ENCODE measurements at regions not wholly inside any gene's neighbourhood (a gene's known extent, or its start where the extent isn't known, plus 50 kb on each side); places are given as distances from the start of the nearest gene placed in this dataset.

DNA sequence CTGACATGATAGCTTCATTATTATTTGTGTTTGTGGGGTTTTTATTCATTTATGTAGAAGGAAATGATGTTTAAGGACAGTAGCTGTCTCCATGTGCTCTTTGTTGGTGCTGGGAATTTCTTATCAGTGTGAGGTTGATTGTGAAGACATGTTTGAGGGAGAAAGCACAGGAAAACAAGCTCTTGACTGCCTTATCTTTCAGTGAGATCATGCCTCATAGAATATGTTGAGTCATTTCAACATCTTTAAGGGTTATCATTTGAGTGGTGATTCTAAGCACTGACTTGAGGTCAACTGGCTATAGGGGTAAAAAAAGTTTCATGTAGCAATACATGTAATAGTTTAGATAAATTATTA lies 405.1 kb upstream of the ADAMTS5 start:
- CTCF ChIA-PET: interaction anchor here (0.7 to 1.2 kb wide), 2 partner anchors 487 to 1374 kb away, joined by 3 read pairs; no protein-coding TSS in a partner anchor
- no peak for DNase-seq (ENCODE audit: low read depth, low spot score)

GRCh38 chr21:27371115-27371974 lies 404.5 kb upstream of the ADAMTS5 start:
- Histone ChIP-seq H3K4me3 (ENCODE audit: low read depth, low read length) (no peak overlapping the region), H3K27me3 (ENCODE audit: control insufficient read depth, insufficient read depth, low read length) (no peaks in the 10 kb centered on the region), H3K9me3 (ENCODE audit: control insufficient read depth, insufficient read depth, low read length) (no peaks in the 10 kb centered on the region), H3K27ac (ENCODE audit: low read depth, low read length) (no peak overlapping the region)
- DNase-seq (ENCODE audit: low read depth, low spot score): no peak
- ChIA-PET CTCF (interaction anchor here (0.7 to 1.2 kb wide), 2 partner anchors 486 to 1375 kb away, joined by 3 read pairs; no protein-coding TSS in a partner anchor), POLR2A (no interaction called here)
- TF ChIP-seq CTCF (IDR thresholded peaks at IDR 0.05; ENCODE audit: low read depth, low read length): no peak

More for the DNA sequence above, 405.1 kb upstream of the ADAMTS5 start:
- H3K9me3 ChIP-seq (ENCODE audit: control insufficient read depth, insufficient read depth, low read length): no peaks in the 10 kb centered on the region
- H3K27me3 ChIP-seq (ENCODE audit: control insufficient read depth, insufficient read depth, low read length): no peaks in the 10 kb centered on the region
- H3K27ac ChIP-seq (ENCODE audit: low read depth, low read length): no peak overlapping the region
- no peak overlapping the region for H3K4me3 ChIP-seq (ENCODE audit: low read depth, low read length)
- no peak for TF ChIP-seq CTCF (IDR thresholded peaks at IDR 0.05; ENCODE audit: low read depth, low read length)
- POLR2A ChIA-PET: no interaction called here

- Histone ChIP-seq H3K27me3 (ENCODE audit: control insufficient read depth, insufficient read depth, low read length) (no peaks in the 10 kb centered on the region), H3K9me3 (ENCODE audit: control insufficient read depth, insufficient read depth, low read length) (no peaks in the 10 kb centered on the region), H3K27ac (ENCODE audit: low read depth, low read length) (no peak overlapping the region), H3K4me3 (ENCODE audit: low read depth, low read length) (no peak overlapping the region)
- ChIA-PET CTCF (interaction anchor here (1.0 kb wide), 1 partner anchor 330 kb away, joined by 3 read pairs; no protein-coding TSS in a partner anchor), POLR2A (no interaction called here)
- TF ChIP-seq CTCF (IDR thresholded peaks at IDR 0.05; ENCODE audit: low read depth, low read length): no peak
- no peak for DNase-seq (ENCODE audit: low read depth, low spot score)
Measured at GRCh38 chr21:27369978-27370571, 403.2 kb upstream of the ADAMTS5 start.

DNA sequence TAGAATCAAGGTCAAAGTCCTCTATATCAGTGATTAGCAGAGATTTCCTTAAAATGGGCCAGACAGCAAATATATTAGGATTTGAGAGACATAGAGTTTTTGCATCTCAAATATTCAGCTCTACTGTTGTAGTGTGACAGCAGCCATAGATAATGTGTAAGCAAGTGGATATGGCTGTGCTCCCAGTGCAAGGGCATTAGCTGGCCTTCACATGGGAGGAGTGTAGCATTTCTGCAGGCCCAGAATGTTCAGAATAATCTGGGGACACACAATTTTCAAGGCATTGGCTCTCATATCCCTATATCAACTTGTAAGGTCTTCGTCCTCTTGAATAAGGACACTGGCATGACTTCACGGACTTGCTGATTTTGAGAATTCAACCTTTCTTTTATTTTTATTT lies 402.3 kb upstream of the ADAMTS5 start:
- H3K9me3 ChIP-seq (ENCODE audit: control insufficient read depth, insufficient read depth, low read length): no peaks in the 10 kb centered on the region
- CTCF ChIA-PET: interaction anchor here (1.0 kb wide), 1 partner anchor 331 kb away, joined by 3 read pairs; no protein-coding TSS in a partner anchor
- POLR2A ChIA-PET: no interaction called here
- H3K4me3 ChIP-seq (ENCODE audit: low read depth, low read length): no peak overlapping the region
- no peak for DNase-seq (ENCODE audit: low read depth, low spot score)
- H3K27ac ChIP-seq (ENCODE audit: low read depth, low read length): no peak overlapping the region
- TF ChIP-seq CTCF (IDR thresholded peaks at IDR 0.05; ENCODE audit: low read depth, low read length): no peak
- no peaks in the 10 kb centered on the region for H3K27me3 ChIP-seq (ENCODE audit: control insufficient read depth, insufficient read depth, low read length)

GRCh38 chr21:27366646-27367235 lies 399.9 kb upstream of the ADAMTS5 start:
- no peak overlapping the region for H3K4me3 ChIP-seq (ENCODE audit: low read depth, low read length)
- ChIA-PET CTCF (no interaction called here), POLR2A (no interaction called here)
- H3K27ac ChIP-seq (ENCODE audit: low read depth, low read length): no peak overlapping the region
- no peaks in the 10 kb centered on the region for H3K27me3 ChIP-seq (ENCODE audit: control insufficient read depth, insufficient read depth, low read length)
- TF ChIP-seq CTCF (IDR thresholded peaks at IDR 0.05; ENCODE audit: low read depth, low read length): no peak
- H3K9me3 ChIP-seq (ENCODE audit: control insufficient read depth, insufficient read depth, low read length): no peaks in the 10 kb centered on the region
- DNase-seq (ENCODE audit: low read depth, low spot score): no peak
